GM19438 (cell line): ENCODE measurements at regions not wholly inside any gene's neighbourhood (a gene's known extent, or its start where the extent isn't known, plus 50 kb on each side); places are given as distances from the start of the nearest gene placed in this dataset.

Experiments
- ATAC-seq: cut with Tn5 transposase; IDR thresholded peaks from one replicate; pipeline ENCODE4 v1.9.1; 2021; ENCODE audit warnings: low read depth; ENCODE audit not compliant: unreplicated experiment

DNA sequence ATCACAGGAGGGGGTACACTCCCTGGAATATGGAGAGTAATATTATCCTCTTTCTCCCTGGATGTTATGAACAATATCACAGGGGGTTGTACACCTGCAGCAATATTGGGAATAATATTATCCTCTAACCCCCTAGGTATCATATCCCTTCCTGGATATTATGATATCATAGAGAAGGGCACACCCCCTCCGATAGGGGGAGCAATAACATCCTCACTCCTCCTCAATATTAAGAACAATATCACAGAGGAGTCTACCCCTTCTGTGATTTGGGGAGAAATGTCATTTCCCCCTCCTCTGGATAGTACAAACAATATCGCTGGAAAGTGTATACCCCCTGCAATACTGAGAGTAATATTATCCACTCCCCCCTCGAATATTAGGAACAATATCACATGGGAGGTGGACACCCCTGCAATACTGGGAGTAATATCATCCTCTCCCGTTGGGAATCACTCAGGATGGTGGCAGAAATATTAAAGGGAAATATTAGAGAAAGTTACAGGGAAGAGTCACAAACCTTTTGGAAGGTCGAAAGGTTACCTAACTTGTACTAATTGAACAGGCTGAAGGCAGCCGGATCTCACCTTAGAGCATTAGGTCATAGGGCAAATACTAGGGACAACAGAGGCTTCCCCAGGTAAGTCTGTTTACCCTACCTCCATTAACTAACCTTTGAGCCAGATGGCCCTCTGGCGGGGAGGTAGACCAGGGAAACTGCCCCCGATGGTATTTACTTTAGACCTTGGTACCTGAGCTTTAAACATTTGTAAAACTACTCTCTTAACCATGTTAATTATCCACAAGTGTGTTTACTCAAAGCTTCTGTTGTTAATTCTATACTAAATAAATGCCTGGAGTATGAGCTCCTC, 57.5 kb upstream of the FREM1 start:
- no peak for ATAC-seq

DNA sequence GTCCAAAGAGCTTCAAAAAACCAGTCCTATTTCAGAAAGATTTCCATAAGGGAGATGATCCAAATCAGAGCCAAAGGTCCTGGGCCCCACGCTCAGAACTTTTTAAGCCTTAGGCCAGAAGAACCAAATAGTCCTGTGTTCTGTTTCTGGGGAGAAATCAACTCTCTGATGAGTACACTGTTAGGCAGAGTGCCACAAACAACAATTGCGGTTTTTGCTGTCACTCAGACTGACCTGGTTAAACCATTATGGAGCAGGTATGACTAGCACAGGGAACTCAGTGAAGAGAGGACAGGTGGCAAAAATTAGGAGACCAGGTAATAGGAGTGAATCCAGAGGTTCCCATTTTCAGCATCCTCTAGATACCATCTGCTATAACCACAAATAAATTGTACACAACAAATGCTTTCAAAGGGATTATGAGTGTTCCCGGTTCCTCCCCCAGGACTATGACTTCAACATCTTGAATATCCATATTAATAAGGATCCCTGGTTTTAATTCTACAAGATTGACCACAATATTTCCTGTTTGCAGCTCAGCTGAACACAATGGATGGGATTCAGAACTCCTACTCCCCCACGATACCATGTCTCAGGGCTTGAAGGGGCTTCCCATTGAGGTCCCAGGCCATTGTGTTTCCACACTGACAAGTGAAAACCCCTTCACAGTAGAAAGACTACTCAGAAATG, 52.1 kb upstream of the FREM1 start:
- ATAC-seq = no peak

DNA sequence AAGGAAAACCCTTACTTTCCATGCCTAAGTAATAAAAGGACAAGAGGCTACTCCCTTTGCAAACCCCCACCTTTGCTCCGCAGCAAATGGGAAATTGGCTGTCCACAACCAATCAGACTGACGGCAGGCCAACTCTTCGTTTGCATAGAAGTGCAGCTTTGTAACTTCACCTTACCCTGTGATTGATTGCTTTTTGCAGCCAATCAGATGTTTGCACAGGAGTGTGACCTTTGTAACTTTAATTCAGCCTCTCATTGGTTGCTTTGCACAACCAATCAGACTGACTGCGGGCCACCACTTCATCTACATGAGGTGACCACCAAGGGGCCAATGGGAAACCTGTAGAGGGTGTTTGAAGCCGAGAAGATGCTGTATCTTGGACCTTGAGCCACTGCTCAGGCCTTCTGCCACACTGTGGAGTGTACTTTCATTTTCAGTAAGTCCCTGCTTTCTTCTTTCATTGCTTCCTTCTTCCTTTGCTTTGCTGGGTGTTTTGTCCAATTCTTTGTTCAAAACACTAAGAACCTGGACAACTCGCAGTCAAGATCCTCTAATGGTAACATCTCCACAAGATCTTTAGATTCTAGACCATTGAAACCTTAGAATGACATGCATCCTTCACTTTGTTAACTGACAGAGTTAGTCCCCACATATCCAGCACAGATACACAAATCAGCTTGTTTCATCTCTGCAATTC, 51.3 kb upstream of the FREM1 start:
- ATAC-seq = no peak

DNA sequence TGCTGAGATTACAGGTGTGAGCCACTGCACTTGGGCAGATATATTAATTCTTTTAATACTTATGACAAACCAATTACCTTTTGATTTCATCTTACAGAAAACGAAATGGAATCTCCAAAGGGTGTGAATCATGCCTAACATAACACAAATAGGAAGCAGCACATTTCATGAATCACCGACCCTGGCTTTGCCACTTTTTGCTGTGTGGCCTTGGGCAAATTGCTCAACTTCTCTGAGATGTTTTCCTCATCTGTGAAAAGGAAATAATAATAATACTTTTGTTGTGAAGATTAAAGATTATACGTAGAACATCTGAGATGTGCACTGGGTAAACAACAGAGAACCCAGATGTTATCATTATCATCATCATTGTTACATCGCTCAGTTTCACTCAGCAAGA, 50.7 kb upstream of the FREM1 start:
- ATAC-seq = no peak
